GM18508 (cell line): ENCODE measurements at regions not wholly inside any gene's neighbourhood (a gene's known extent, or its start where the extent isn't known, plus 50 kb on each side); places are given as distances from the start of the nearest gene placed in this dataset.

Source experiments
- ATAC-seq: cut with Tn5 transposase; IDR thresholded peaks from one replicate; pipeline ENCODE4 v1.9.1; 2021; ENCODE audit warnings: moderate number of reproducible peaks; ENCODE audit not compliant: insufficient read depth, unreplicated experiment

- no peak for ATAC-seq
Measured at GRCh38 chr2:137729305-137729704, 235.0 kb upstream of the HNMT start.

- ATAC-seq, result no peak
Measured at GRCh38 chr2:137737559-137737958, 226.7 kb upstream of the HNMT start.

- ATAC-seq, result no peak
Measured at GRCh38 chr2:137741784-137742362, 222.4 kb upstream of the HNMT start.

DNA sequence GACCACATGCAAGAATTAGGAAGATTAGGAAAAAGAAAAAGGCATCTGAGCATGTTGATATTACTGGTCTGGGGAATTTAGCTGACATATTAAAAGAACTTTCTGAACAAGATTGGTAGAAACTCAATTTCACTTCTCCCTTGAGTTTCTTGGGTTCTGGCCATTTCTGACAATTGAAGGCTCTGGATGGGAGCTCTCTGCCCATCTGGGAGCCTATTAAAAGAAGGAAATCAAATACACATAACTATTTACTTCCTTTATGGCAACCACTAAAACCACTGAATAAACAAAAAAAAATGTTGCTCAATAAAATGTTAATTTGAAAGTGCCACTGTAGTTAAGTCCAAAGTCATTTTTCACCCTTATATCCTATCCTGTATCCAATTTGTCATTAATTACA lies 216.8 kb upstream of the HNMT start:
- ATAC-seq, result no peak

DNA sequence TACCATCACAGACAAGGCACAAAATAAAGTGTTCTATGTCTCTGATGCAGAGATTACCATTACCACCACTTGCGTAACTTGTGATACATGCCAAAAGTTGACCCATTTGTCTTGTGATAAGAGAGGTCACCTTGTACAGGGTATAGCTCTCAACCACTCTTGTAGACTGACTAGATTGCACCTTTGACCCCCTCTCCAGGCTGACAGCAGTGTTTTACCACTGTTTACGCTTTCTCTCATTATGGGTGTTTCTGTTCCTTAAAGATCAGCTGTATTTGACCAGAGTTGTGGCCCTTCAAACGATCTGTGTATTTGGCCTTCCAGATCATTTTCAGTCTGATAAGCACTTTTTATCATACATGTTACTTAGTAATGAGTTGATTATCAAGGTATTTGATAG lies 215.7 kb upstream of the HNMT start:
- no peak for ATAC-seq

- ATAC-seq, result no peak
Measured at GRCh38 chr2:137764646-137765045, 199.6 kb upstream of the HNMT start.

GRCh38 chr2:137769406-137769805 lies 194.9 kb upstream of the HNMT start:
- ATAC-seq, result no peak

DNA sequence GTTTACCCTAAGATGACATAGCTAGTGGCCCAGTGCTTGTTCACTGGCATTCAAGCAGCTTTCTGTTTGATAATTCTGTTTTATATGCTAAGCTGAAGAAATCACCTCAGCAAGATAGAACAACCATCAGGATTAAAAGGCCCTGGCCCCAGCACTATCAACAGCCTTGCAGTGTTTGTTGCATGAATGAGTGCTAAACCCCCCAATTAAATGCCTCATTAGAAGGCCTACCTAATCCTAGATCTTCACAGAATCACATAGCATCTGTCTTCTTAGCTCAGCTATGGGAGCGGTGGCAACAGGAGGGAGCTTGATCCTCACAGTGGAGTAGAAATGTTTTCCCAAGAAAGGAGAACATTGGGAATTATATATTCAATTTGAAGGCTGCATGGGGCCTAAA lies 194.1 kb upstream of the HNMT start:
- ATAC-seq, result no peak

DNA sequence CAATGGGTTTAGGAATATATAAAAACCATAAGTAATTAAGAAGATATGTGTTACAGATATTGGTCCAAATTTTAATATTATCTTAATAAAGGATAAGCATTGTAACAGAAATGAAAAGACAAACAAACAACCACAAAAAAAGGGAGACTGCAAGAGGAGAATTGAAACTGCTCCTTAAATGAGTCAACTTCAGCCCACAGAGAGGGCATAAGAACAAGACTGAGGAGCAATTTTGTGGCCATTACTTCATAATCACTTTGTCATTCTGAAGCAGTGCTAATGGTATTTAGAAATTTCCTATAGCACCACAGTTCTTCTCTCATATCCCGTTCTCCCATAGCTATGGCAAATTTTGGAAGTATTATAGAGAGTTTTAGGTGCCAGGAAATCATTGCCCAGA lies 193.2 kb upstream of the HNMT start:
- ATAC-seq, result no peak

- ATAC-seq, result no peak
Measured at GRCh38 chr2:137772451-137772850, 191.8 kb upstream of the HNMT start.

GRCh38 chr2:137775529-137775928 lies 188.7 kb upstream of the HNMT start:
- ATAC-seq, result no peak

DNA sequence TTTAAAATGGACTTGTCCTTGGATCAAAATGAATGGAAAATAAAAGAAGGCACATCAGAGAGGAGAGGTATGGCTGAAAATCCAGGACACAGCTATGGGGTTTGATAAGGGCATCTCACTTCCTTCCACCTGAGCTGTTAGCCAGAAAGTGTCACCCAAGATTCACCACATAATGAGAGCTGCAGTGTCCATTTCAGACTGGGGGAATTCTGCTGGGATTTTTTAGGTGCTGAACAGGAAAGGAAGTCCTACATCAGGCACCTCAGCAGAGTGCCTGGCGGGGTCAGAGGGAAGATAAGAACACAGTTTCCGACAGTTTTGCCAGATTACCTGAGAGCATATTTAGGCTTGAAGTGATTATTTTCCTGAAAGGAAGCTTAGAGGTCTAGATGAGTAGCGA lies 187.6 kb upstream of the HNMT start:
- no peak for ATAC-seq

GRCh38 chr2:137797641-137798040 lies 166.6 kb upstream of the HNMT start:
- peak; percentile 93 for ATAC-seq

GRCh38 chr2:137799600-137799999 lies 164.7 kb upstream of the HNMT start:
- ATAC-seq, result no peak

DNA sequence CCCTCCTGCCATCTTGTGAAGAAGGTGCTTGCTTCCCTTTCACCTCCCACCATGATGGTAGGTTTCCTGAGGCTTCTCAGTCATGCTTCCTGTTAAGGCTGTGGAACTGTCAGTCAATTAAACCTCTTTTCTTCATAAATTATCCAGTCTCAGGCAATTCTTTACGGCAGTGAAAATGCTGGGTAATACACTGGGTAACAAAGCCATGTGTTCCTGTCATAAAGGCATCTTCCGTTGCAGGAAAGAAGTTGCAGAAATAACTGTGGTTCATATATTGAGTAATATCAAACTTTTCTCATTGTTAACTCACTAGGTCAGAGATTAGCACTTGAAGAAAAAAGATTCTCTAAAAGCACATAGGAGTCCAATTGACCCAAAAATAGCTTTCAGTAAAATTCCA lies 163.9 kb upstream of the HNMT start:
- no peak for ATAC-seq

DNA sequence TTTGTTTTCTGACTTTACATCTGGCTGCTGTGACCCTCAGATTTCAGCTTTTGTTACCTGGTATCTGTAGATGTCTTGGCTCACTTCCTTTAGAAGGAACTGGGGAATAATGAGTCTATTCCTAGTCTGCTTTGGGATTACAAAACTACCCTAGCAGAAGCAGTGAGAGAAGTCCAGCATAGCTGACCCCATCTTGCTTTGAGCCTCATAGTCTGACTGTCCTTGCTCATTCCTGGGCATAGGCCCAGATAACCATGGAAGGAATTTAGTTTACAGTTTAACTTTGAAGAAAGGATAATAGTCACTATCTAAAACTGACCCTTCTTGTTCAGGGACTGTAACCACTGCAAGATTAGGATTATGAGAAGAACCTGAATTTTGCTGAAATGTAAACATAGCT lies 163.0 kb upstream of the HNMT start:
- no peak for ATAC-seq

GRCh38 chr2:137802038-137802437 lies 162.2 kb upstream of the HNMT start:
- no peak for ATAC-seq

- ATAC-seq, result no peak
Measured at GRCh38 chr2:137806068-137806805, 158.0 kb upstream of the HNMT start.

- ATAC-seq, result no peak
Measured at GRCh38 chr2:137809252-137809651, 155.0 kb upstream of the HNMT start.

GRCh38 chr2:137809837-137810236 lies 154.4 kb upstream of the HNMT start:
- no peak for ATAC-seq

- no peak for ATAC-seq
Measured at GRCh38 chr2:137812517-137812916, 151.8 kb upstream of the HNMT start.

DNA sequence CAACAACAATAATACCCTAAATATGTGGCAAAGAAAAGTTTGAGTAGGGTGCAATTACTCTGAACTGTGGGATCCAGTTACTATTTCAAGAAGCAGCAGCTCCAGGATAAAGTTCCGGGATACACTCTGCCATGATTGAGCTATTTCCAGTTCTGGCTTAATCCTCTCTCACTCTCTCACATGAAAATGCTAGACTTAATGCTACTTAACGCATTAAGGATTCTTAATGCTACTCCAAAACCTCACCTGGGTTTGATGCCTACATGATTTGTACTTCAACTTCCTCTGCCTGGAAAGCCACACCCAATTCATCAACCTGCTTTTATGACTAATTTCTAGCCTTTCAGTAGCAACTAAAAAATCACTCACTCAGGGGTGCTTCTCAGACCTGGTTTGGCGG lies 151.1 kb upstream of the HNMT start:
- no peak for ATAC-seq
